Fibroblast of the aortic adventitia (primary cell): ENCODE measurements at regions not wholly inside any gene's neighbourhood (a gene's known extent, or its start where the extent isn't known, plus 50 kb on each side); places are given as distances from the start of the nearest gene placed in this dataset.

Source experiments
- DNase-seq: peaks from one replicate; pipeline ENCODE4 v3.0.0-alpha.2; 2010; ENCODE audit warnings: low read depth
- H3K4me3 ChIP-seq: 2 replicates; pipeline ENCODE4 v1.5.1; 2011; ENCODE audit warnings: low read depth, mild to moderate bottlenecking, control low read depth, low read length, moderate library complexity
- TF ChIP-seq, protein P1 (sequence below): IDR thresholded peaks from 2 replicates; pipeline ENCODE4 v1.5.1; 2011; ENCODE audit warnings: mild to moderate bottlenecking, low read length, control low read depth, inconsistent platforms; ENCODE audit not compliant: insufficient read depth

DNA sequence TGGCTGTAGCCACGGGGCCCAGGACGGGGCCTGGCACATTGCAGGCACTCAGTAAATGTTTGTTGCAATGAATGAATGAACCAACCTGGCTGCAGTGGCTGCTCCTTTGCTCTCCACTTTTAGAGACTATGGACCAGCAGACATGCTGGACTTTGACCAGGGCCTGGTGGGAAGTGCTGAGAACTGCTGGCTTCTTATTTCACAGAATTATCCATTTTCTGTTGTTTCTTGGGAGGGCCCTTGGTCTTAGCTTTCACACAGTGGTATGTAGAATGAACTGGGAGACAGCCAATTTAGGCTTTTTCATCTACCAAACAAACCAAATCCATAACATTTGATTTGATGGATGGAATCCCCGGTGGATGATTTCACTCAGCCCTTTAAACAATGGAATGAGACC lies 78.0 kb upstream of the LHFPL2 start:
- no peak overlapping the region for H3K4me3 ChIP-seq
- TF ChIP-seq, protein P1, sequence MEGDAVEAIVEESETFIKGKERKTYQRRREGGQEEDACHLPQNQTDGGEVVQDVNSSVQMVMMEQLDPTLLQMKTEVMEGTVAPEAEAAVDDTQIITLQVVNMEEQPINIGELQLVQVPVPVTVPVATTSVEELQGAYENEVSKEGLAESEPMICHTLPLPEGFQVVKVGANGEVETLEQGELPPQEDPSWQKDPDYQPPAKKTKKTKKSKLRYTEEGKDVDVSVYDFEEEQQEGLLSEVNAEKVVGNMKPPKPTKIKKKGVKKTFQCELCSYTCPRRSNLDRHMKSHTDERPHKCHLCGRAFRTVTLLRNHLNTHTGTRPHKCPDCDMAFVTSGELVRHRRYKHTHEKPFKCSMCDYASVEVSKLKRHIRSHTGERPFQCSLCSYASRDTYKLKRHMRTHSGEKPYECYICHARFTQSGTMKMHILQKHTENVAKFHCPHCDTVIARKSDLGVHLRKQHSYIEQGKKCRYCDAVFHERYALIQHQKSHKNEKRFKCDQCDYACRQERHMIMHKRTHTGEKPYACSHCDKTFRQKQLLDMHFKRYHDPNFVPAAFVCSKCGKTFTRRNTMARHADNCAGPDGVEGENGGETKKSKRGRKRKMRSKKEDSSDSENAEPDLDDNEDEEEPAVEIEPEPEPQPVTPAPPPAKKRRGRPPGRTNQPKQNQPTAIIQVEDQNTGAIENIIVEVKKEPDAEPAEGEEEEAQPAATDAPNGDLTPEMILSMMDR: no peak
- DNase-seq: no peak

DNA sequence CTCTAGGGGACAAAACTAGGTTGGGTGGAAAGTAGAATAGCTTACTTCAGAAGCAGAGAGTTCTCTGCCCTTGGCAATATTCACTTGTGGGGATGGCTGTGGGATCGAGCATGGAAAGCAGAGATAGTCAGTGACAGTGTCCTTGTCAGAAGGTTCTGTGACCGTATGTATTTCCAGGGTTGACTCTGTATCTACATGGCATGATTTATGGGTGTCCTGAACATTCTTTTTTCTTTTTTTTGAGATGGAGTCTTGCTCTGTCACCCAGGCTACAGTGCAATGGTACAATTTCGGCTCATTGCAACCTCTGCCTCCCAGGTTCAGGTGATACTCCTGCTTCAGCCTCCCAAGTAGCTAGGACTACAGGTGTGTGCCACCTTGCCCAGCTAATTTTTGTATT lies 77.4 kb upstream of the LHFPL2 start:
- no peak for DNase-seq
- H3K4me3 ChIP-seq: no peak overlapping the region
- TF ChIP-seq, protein P1: no peak

DNA sequence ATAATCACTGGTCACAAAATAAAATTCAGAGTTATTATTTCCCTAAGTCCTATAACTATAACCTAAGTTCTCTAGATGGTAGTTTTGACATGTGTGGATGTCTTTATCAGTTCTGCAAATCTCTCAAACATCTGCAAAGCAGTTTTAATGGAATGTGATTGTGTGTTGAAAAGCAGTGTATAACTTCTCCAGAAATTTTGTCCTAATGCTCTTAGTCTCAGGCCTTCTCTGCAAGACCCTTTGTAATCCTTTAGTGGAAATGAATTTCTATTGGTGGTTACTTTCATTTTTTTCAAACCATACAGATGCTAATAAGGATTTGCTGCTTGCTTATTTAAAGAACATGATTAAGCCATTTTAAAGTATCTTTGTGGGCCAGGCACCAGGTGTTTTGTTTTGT lies 75.5 kb upstream of the LHFPL2 start:
- no peak for DNase-seq
- H3K4me3 ChIP-seq: no peak overlapping the region
- TF ChIP-seq, protein P1: no peak

DNA sequence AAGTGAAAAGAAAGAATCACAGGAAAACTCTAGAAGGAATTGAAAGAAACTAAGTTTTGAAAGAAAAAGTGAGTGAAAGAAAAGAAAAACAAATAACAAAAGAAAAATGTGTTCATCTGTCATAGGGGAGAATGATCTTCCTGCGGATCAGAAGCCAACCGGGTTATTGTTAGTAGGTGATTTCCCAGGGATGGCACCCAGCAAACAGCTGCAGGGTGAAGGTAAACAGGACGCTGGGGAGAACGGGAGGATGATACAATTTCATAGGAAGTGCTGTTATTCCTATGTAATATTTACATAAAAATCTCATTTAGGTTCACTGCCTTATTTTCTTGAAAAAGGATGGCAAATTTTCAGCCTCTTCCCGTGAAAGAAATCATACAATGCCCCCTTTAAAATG lies 72.4 kb upstream of the LHFPL2 start:
- DNase-seq: no peak
- H3K4me3 ChIP-seq: no peak overlapping the region
- TF ChIP-seq, protein P1: no peak

DNA sequence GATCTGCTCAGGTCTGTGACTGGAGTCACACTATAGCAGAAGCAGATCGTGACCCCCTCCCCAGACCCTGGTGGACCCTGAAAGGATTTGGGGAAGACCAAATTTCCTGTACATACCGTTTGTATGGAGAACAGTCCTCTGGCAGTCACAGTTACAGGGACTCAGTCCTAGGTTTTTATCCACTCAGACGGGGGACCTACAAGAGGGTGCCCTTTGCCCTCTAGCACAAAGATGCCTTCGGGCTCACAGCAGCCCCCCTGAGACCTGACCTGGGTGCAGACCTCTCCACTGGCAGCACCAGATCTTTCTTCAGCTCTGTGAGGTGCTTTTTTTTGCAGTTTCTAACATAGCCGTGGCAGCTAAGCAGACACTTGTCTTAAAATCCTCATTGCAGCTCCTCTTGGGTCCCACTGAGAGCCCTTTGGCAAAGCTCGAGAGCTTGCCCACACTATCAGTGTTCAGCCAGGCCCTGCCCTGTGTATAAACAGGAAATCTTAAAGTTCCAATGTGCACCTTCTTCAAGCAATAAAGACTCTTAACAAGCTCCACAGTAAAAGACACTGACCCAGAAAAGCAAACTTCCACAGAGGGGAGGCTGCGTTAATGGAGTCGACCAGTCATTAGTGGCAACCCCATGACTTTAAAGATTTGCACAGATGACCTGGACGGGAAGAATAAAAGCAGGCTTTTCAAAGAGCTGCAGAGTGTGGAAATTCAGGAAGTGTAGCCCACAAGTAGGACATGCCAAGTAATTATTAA lies 71.8 kb upstream of the LHFPL2 start:
- H3K4me3 ChIP-seq: no peak overlapping the region
- TF ChIP-seq, protein P1: no peak
- no peak for DNase-seq

DNA sequence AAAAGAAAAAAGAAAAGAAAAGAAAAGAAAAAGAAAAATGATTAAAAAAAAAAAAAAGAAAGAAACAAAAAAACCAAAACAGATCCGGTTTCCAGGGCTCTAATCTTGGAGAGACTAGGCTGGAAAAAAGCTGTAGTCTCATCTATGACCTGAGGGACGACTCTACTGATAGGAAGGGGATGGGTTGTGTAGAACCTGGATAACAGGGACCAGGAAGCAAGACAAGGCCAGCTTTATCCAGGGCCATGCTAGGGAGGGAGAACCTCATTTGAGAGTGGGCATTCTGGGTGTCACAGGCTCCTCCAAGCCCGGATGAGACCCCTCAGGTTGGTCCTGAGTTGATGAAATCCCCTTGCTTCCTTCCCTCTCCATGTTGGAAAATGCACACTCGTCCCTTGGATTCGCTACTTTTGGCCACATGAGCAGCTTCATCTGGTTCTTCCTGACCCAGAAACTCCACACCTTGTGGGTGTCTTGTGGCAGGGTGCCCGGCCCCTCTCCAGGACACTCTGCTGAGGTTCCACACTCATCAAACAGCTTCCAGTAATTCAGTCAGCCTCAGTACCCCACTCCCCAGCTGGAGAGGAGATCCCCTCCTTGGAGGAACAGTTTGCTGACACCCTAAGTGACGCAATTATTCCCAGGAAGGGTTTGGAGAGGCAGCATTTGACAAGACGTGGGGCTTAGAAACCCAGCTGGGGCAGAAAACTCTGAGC lies 71.1 kb upstream of the LHFPL2 start:
- no peak overlapping the region for H3K4me3 ChIP-seq
- TF ChIP-seq, protein P1: no peak
- DNase-seq: no peak
